ENCODE measurements at regions not wholly inside any gene's neighbourhood (a gene's known extent, or its start where the extent isn't known, plus 50 kb on each side); places are given as distances from the start of the nearest gene placed in this dataset.

DNA sequence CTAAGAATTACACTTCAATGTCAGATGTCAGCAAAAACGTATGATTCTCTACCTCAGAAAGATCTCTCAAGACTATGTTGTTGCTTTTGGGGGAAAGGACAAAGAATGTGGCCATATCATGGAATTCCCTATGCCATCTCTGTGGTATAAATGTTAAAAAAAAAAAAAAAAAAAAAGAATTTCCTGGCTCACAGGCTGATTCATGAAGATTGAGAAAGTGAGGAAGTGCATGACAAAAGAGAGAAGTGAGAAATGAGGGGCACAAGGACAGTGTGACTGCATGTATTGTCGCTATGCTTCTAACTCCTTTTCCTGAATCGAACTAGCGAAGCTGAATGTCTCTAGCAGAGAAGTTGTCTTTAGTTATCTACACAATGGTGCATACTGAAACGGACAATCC is 80.6 kb upstream of the CARD18 start:
- no peak overlapping the region for H3K4me3 ChIP-seq
- TF ChIP-seq, protein P1, sequence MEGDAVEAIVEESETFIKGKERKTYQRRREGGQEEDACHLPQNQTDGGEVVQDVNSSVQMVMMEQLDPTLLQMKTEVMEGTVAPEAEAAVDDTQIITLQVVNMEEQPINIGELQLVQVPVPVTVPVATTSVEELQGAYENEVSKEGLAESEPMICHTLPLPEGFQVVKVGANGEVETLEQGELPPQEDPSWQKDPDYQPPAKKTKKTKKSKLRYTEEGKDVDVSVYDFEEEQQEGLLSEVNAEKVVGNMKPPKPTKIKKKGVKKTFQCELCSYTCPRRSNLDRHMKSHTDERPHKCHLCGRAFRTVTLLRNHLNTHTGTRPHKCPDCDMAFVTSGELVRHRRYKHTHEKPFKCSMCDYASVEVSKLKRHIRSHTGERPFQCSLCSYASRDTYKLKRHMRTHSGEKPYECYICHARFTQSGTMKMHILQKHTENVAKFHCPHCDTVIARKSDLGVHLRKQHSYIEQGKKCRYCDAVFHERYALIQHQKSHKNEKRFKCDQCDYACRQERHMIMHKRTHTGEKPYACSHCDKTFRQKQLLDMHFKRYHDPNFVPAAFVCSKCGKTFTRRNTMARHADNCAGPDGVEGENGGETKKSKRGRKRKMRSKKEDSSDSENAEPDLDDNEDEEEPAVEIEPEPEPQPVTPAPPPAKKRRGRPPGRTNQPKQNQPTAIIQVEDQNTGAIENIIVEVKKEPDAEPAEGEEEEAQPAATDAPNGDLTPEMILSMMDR (IDR thresholded peaks at IDR 0.05; ENCODE audit: control extremely low read depth, extremely low read depth): no peak
- ATAC-seq (ENCODE audit: insufficient read depth, low FRiP score) (no peak), DNase-seq (no peak)
- H3K9ac ChIP-seq (ENCODE audit: insufficient read depth in 1 of 2, low read length in 2 of 2): no peak overlapping the region
- H3K9me3 ChIP-seq (ENCODE audit: control insufficient read depth in 4 of 4, insufficient read depth in 3 of 4, low read length in 3 of 4): no peaks in the 10 kb centered on the region
- no peaks in the 10 kb centered on the region for H3K36me3 ChIP-seq (ENCODE audit: control insufficient read depth in 4 of 4, insufficient read depth in 4 of 4, low read length in 4 of 4)
- no peak overlapping the region for H3K27ac ChIP-seq (ENCODE audit: low read depth in 1 of 2, low read length in 1 of 2)
- 24 to 52% methylated on average over 5 of the region's 5 CpGs for WGBS, 2 donors
- no peaks in the 10 kb centered on the region for H3K27me3 ChIP-seq (ENCODE audit: control insufficient read depth in 3 of 3, insufficient read depth in 3 of 3, low read length in 2 of 3)
- H3K4me1 ChIP-seq (ENCODE audit: control insufficient read depth in 5 of 5, insufficient read depth in 5 of 5, low read length in 5 of 5): no peaks in the 10 kb centered on the region

GRCh38 chr11:105219670-105220069 is 80.1 kb upstream of the CARD18 start:
- Histone ChIP-seq H3K36me3 (ENCODE audit: control insufficient read depth in 4 of 4, insufficient read depth in 4 of 4, low read length in 4 of 4) (no peaks in the 10 kb centered on the region), H3K27ac (ENCODE audit: low read depth in 1 of 2, low read length in 1 of 2) (no peak overlapping the region), H3K4me1 (ENCODE audit: control insufficient read depth in 5 of 5, insufficient read depth in 5 of 5, low read length in 5 of 5) (no peaks in the 10 kb centered on the region), H3K27me3 (ENCODE audit: control insufficient read depth in 3 of 3, insufficient read depth in 3 of 3, low read length in 2 of 3) (no peaks in the 10 kb centered on the region), H3K9me3 (ENCODE audit: control insufficient read depth in 4 of 4, insufficient read depth in 3 of 4, low read length in 3 of 4) (no peaks in the 10 kb centered on the region), H3K9ac (ENCODE audit: insufficient read depth in 1 of 2, low read length in 2 of 2) (no peak overlapping the region), H3K4me3 (no peak overlapping the region)
- no peak for DNase-seq
- TF ChIP-seq, protein P1 (IDR thresholded peaks at IDR 0.05; ENCODE audit: control extremely low read depth, extremely low read depth): no peak
- 93% methylated on average over 7 of the region's 7 CpGs for WGBS, 2 donors
- ATAC-seq (ENCODE audit: insufficient read depth, low FRiP score): no peak

- Histone ChIP-seq H3K27ac (ENCODE audit: low read depth in 1 of 2, low read length in 1 of 2) (no peak overlapping the region), H3K4me1 (ENCODE audit: control insufficient read depth in 5 of 5, insufficient read depth in 5 of 5, low read length in 5 of 5) (no peaks in the 10 kb centered on the region), H3K9ac (ENCODE audit: insufficient read depth in 1 of 2, low read length in 2 of 2) (no peak overlapping the region), H3K4me3 (no peak overlapping the region), H3K36me3 (ENCODE audit: control insufficient read depth in 4 of 4, insufficient read depth in 4 of 4, low read length in 4 of 4) (no peaks in the 10 kb centered on the region), H3K27me3 (ENCODE audit: control insufficient read depth in 3 of 3, insufficient read depth in 3 of 3, low read length in 2 of 3) (no peaks in the 10 kb centered on the region), H3K9me3 (ENCODE audit: control insufficient read depth in 4 of 4, insufficient read depth in 3 of 4, low read length in 3 of 4) (no peaks in the 10 kb centered on the region)
- WGBS, 2 donors: 96 to 97% methylated on average over 10 of the region's 10 CpGs
- ATAC-seq (ENCODE audit: insufficient read depth, low FRiP score): no peak
- DNase-seq: no peak
- TF ChIP-seq, protein P1 (IDR thresholded peaks at IDR 0.05; ENCODE audit: control extremely low read depth, extremely low read depth): no peak
These were observed 79.7 kb upstream of the CARD18 start for GRCh38 chr11:105219269-105219668.

- no peaks in the 10 kb centered on the region for H3K27me3 ChIP-seq (ENCODE audit: control insufficient read depth in 3 of 3, insufficient read depth in 3 of 3, low read length in 2 of 3)
- H3K4me3 ChIP-seq: no peak overlapping the region
- H3K4me1 ChIP-seq (ENCODE audit: control insufficient read depth in 5 of 5, insufficient read depth in 5 of 5, low read length in 5 of 5): no peaks in the 10 kb centered on the region
- DNase-seq (no peak), ATAC-seq (ENCODE audit: insufficient read depth, low FRiP score) (no peak)
- 94 to 96% methylated on average over 1 of the region's 1 CpG for WGBS, 2 donors
- no peaks in the 10 kb centered on the region for H3K9me3 ChIP-seq (ENCODE audit: control insufficient read depth in 4 of 4, insufficient read depth in 3 of 4, low read length in 3 of 4)
- no peak overlapping the region for H3K9ac ChIP-seq (ENCODE audit: insufficient read depth in 1 of 2, low read length in 2 of 2)
- H3K27ac ChIP-seq (ENCODE audit: low read depth in 1 of 2, low read length in 1 of 2): no peak overlapping the region
- no peaks in the 10 kb centered on the region for H3K36me3 ChIP-seq (ENCODE audit: control insufficient read depth in 4 of 4, insufficient read depth in 4 of 4, low read length in 4 of 4)
- TF ChIP-seq, protein P1 (IDR thresholded peaks at IDR 0.05; ENCODE audit: control extremely low read depth, extremely low read depth): no peak
These were observed 76.0 kb upstream of the CARD18 start for GRCh38 chr11:105215528-105215927.

Data from lung (tissue), 11 donors.